ENCODE measurements at regions not wholly inside any gene's neighbourhood (a gene's known extent, or its start where the extent isn't known, plus 50 kb on each side); places are given as distances from the start of the nearest gene placed in this dataset.

DNA sequence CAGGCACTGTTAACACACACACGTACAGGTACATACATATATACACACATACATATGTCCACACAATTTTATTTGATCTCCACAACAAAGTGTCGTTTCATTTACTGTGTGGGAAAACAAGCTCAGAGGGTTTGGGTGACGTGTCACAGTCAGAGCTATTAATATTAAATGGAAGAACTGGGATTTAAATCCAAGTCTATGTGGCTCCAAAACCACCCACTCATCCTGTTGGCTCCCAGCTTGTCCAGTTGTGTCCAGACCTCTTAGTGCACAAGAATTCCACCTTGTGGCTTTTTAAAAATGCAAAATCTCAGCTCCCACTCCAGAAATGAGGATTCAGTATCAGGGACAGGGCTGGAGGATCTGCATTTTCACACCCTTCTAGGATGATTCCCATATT lies 52.3 kb upstream of the PTPDC1 start:
- RAD21 ChIA-PET (ENCODE audit: low non-redundant PET in 1 of 2, low total read pairs in 2 of 2, uncharacterized antibody in 2 of 2, unreplicated experiment in 2 of 2), result interaction anchor here in 1 of 2 experiments (1.8 kb wide), 1 partner anchor 18 kb away, joined by 4 read pairs; no protein-coding TSS in a partner anchor
- intact Hi-C loops (cut with micrococcal nuclease), result no loop called here
- H3K4me1 ChIP-seq (ENCODE audit: control insufficient read depth in 1 of 2, insufficient read depth in 2 of 2, low read length in 2 of 2), result peaks cover 5 to 22% of the 10 kb centered on the region in 2 experiments; a peak in 3 of 4 replicates

More for the DNA sequence above, 52.3 kb upstream of the PTPDC1 start:
- peak overlapping the region; percentile 96 for H3K4me2 ChIP-seq (ENCODE audit: low read length)
- DNase-seq (ENCODE audit: low read depth, low spot score) (no peak), ATAC-seq (no peak)
- no peaks in the 10 kb centered on the region for H3K36me3 ChIP-seq (ENCODE audit: control insufficient read depth in 1 of 2, insufficient read depth in 2 of 2, low read length in 2 of 2)
- no TSS peak for BruUV-seq (replicated peaks)
- ChIA-PET POLR2A (no interaction called here), CTCF (interaction anchor here (0.9 to 1.2 kb wide), 2 partner anchors 17 to 182 kb away, joined by 3 read pairs; no protein-coding TSS in a partner anchor)
- H3K9me3 ChIP-seq (ENCODE audit: control insufficient read depth in 1 of 2, insufficient read depth in 1 of 2, low read depth in 1 of 2, low read length in 2 of 2), result no peaks in the 10 kb centered on the region
- no peaks in the 10 kb centered on the region; the same call in 1 of the 2 replicates for H3K79me2 ChIP-seq (ENCODE audit: insufficient read depth, low read length)
- H3K4me3 ChIP-seq (replicated peaks in 1 of 2; ENCODE audit: low read depth in 1 of 2, low read length in 2 of 2), result no peak overlapping the region
- no peak overlapping the region for H3K9ac ChIP-seq (ENCODE audit: low read length)
- no peaks in the 10 kb centered on the region for H3K27me3 ChIP-seq (ENCODE audit: insufficient read depth, low read length)
- H4K20me1 ChIP-seq (ENCODE audit: insufficient read depth), result no peaks in the 10 kb centered on the region
- no peak overlapping the region for H2AFZ ChIP-seq (ENCODE audit: low read depth, low read length, poor library complexity, severe bottlenecking)
- TF ChIP-seq RAD21 (IDR thresholded peaks at IDR 0.05; ENCODE audit: low read depth) (no peak), ELF1 (IDR thresholded peaks at IDR 0.05; ENCODE audit: borderline replicate concordance, low read depth) (no peak), FOSL1 (IDR thresholded peaks at IDR 0.05; ENCODE audit: low read depth) (no peak), CBX3 (IDR thresholded peaks at IDR 0.05; ENCODE audit: low read depth) (no peak), POLR2A (IDR thresholded peaks at IDR 0.05; ENCODE audit: borderline replicate concordance, extremely low read depth, insufficient read depth, insufficient read length) (no peak), EGR1 (IDR thresholded peaks at IDR 0.05; ENCODE audit: low read depth) (no peak), SP1 (IDR thresholded peaks at IDR 0.05; ENCODE audit: low read depth) (no peak), CEBPB (IDR thresholded peaks at IDR 0.05; ENCODE audit: low read depth) (no peak), ZNF274 (IDR thresholded peaks at IDR 0.05; ENCODE audit: low read depth, low read length) (no peak)
- TF ChIP-seq, protein P1, sequence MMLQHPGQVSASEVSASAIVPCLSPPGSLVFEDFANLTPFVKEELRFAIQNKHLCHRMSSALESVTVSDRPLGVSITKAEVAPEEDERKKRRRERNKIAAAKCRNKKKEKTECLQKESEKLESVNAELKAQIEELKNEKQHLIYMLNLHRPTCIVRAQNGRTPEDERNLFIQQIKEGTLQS (IDR thresholded peaks at IDR 0.05), result no peak
- TF ChIP-seq, protein P2, sequence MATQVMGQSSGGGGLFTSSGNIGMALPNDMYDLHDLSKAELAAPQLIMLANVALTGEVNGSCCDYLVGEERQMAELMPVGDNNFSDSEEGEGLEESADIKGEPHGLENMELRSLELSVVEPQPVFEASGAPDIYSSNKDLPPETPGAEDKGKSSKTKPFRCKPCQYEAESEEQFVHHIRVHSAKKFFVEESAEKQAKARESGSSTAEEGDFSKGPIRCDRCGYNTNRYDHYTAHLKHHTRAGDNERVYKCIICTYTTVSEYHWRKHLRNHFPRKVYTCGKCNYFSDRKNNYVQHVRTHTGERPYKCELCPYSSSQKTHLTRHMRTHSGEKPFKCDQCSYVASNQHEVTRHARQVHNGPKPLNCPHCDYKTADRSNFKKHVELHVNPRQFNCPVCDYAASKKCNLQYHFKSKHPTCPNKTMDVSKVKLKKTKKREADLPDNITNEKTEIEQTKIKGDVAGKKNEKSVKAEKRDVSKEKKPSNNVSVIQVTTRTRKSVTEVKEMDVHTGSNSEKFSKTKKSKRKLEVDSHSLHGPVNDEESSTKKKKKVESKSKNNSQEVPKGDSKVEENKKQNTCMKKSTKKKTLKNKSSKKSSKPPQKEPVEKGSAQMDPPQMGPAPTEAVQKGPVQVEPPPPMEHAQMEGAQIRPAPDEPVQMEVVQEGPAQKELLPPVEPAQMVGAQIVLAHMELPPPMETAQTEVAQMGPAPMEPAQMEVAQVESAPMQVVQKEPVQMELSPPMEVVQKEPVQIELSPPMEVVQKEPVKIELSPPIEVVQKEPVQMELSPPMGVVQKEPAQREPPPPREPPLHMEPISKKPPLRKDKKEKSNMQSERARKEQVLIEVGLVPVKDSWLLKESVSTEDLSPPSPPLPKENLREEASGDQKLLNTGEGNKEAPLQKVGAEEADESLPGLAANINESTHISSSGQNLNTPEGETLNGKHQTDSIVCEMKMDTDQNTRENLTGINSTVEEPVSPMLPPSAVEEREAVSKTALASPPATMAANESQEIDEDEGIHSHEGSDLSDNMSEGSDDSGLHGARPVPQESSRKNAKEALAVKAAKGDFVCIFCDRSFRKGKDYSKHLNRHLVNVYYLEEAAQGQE (IDR thresholded peaks at IDR 0.05; ENCODE audit: low read depth), result no peak
- TF ChIP-seq, protein P3, sequence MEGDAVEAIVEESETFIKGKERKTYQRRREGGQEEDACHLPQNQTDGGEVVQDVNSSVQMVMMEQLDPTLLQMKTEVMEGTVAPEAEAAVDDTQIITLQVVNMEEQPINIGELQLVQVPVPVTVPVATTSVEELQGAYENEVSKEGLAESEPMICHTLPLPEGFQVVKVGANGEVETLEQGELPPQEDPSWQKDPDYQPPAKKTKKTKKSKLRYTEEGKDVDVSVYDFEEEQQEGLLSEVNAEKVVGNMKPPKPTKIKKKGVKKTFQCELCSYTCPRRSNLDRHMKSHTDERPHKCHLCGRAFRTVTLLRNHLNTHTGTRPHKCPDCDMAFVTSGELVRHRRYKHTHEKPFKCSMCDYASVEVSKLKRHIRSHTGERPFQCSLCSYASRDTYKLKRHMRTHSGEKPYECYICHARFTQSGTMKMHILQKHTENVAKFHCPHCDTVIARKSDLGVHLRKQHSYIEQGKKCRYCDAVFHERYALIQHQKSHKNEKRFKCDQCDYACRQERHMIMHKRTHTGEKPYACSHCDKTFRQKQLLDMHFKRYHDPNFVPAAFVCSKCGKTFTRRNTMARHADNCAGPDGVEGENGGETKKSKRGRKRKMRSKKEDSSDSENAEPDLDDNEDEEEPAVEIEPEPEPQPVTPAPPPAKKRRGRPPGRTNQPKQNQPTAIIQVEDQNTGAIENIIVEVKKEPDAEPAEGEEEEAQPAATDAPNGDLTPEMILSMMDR (IDR thresholded peaks at IDR 0.05 in 2 of 3, conservative IDR thresholded peaks at IDR 0.05 in 1 of 3; ENCODE audit: borderline replicate concordance in 1 of 3, insufficient read depth in 1 of 3, low read depth in 2 of 3, low read length in 2 of 3), result no peak
- H3K9me2 ChIP-seq (ENCODE audit: insufficient read depth), result no peaks in the 10 kb centered on the region
- no peak overlapping the region for H3K27ac ChIP-seq (ENCODE audit: low read depth, low read length)
